ENCODE measurements at regions not wholly inside any gene's neighbourhood (a gene's known extent, or its start where the extent isn't known, plus 50 kb on each side); places are given as distances from the start of the nearest gene placed in this dataset.

DNA sequence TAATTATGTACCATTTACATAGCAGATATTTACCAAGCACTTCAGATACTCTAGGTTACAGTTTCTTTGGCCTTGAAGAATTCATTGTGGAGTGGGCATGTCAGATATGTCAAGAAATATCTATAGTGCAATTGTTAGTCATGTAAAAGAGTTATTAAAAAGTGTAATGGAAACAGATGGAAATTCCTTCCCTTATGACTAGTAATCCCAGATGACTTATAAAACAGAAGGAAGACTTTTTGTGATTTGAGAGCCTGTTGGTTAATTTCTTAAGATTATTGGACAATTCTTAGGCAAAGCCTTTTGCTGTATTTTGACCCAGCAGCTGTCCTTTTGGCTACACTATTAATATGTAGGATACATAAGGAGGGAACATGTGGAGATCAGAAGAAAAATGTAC, 708.9 kb upstream of the NECTIN3 start:
- TF ChIP-seq CTBP1 (IDR thresholded peaks at IDR 0.05; ENCODE audit: borderline replicate concordance) (no peak), SUZ12 (IDR thresholded peaks at IDR 0.05) (no peak), ARNT (IDR thresholded peaks at IDR 0.05) (no peak)

All from HEK293T (cell line).